T-cell (primary cell): ENCODE measurements at regions not wholly inside any gene's neighbourhood (a gene's known extent, or its start where the extent isn't known, plus 50 kb on each side); places are given as distances from the start of the nearest gene placed in this dataset.
"Not testable (repeated sequence)": the region's sequence is repeated elsewhere in the genome, so short reads cannot be mapped to it uniquely, and the experiment has no call there.

Experiments used
- ATAC-seq, 4 experiments: fragments of 200-7000 bp in 3 of 4; fragments of 150-1000 bp in 1 of 4; cut with Tn5 transposase; replicated peaks in 1 of 4; 1 replicate in 3 of 4; 2 replicates in 1 of 4; pipeline ENCODE4 v1.10.0; 2021; ENCODE audit warnings: moderate library complexity in 3 of 4, mild to moderate bottlenecking in 2 of 4, moderate number of reproducible peaks in 1 of 4
- CTCF ChIA-PET, 2 donors: fragments of 300-600 bp; sonication (Branson Sonifier 250); formaldehyde crosslinking; loops; one replicate each; lab custom pipeline; 2022; ENCODE audit warnings: antibody characterized with exemption in 2 of 2; lab: Charles Lee
- POLR2A ChIA-PET, 2 donors: fragments of 300-600 bp; sonication (Branson Sonifier 250); formaldehyde crosslinking; loops; one replicate each; lab custom pipeline; 2022; ENCODE audit warnings: antibody characterized with exemption in 2 of 2; lab: Charles Lee
- DNase-seq, 35 experiments: peaks; one replicate each; pipeline versions ENCODE4 v3.0.0 to v3.0.0-alpha.2; 2013 to 2023
- H3K27ac ChIP-seq: one replicate; pipeline ENCODE4 v1.5.1; 2013; ENCODE audit warnings: low read length
- H3K27me3 ChIP-seq, 2 experiments: replicated peaks in 1 of 2; 1 replicate in 1 of 2; 2 replicates in 1 of 2; pipeline versions ENCODE4 v1.6.1 to v1.7.0; 2013; ENCODE audit warnings: low read length in 1 of 2, mixed read lengths in 1 of 2; ENCODE audit not compliant: control insufficient read depth in 2 of 2, insufficient read depth in 2 of 2; ENCODE audit errors: extremely low read depth in 1 of 2
- H3K36me3 ChIP-seq, 2 donors: 1 replicate in 1 of 2; 2 replicates in 1 of 2; pipeline versions ENCODE4 v1.6.1 to v1.7.0; 2013; ENCODE audit warnings: low read length in 1 of 2; ENCODE audit not compliant: control insufficient read depth in 2 of 2, insufficient read depth in 1 of 2; ENCODE audit errors: extremely low read depth in 1 of 2
- H3K4me1 ChIP-seq, 2 experiments: 1 replicate in 1 of 2; 2 replicates in 1 of 2; pipeline versions ENCODE4 v1.6.1 to v1.7.0; 2013; ENCODE audit warnings: low read length in 2 of 2, mixed read lengths in 1 of 2; ENCODE audit not compliant: insufficient read depth in 2 of 2, control insufficient read depth in 1 of 2; ENCODE audit errors: extremely low read depth in 1 of 2
- H3K4me3 ChIP-seq, 2 donors: 1 replicate in 1 of 2; 2 replicates in 1 of 2; pipeline versions ENCODE4 v1.5.1 to v1.7.0; 2013; ENCODE audit warnings: mild to moderate bottlenecking in 2 of 2, low read length in 1 of 2, moderate library complexity in 1 of 2; ENCODE audit not compliant: control insufficient read depth in 1 of 2; ENCODE audit errors: extremely low read depth in 1 of 2
- H3K9me3 ChIP-seq: 2 replicates; pipeline ENCODE4 v1.7.0; 2013
- H3K27ac Mint-ChIP-seq, 2 donors: one replicate each; pipeline ENCODE4 v1.8.0; 2020 to 2021; ENCODE audit warnings: mild to moderate bottlenecking in 2 of 2, mixed read lengths in 2 of 2
- H3K27me3 Mint-ChIP-seq, 2 donors: one replicate each; pipeline ENCODE4 v1.8.0; 2021 to 2022; ENCODE audit warnings: mixed read lengths in 2 of 2
- H3K36me3 Mint-ChIP-seq: one replicate; pipeline ENCODE4 v1.8.0; 2021; ENCODE audit warnings: mixed read lengths
- H3K4me1 Mint-ChIP-seq, 3 donors: one replicate each; pipeline ENCODE4 v1.8.0; 2020 to 2022; ENCODE audit warnings: mixed read lengths in 3 of 3, mild to moderate bottlenecking in 1 of 3
- H3K4me3 Mint-ChIP-seq, 3 donors: one replicate each; pipeline ENCODE4 v1.8.0; 2020 to 2022; ENCODE audit warnings: mild to moderate bottlenecking in 3 of 3, mixed read lengths in 3 of 3, moderate library complexity in 3 of 3
- H3K9me3 Mint-ChIP-seq, 3 donors: one replicate each; pipeline ENCODE4 v1.8.0; 2020 to 2022; ENCODE audit warnings: mixed read lengths in 3 of 3
- WGBS: methylation state at CpG from one replicate; pipeline ENCODE4 v1.1.5; 2013; ENCODE audit warnings: missing lambda C conversion rate; ENCODE audit not compliant: insufficient coverage; 5-methylcytosine and 5-hydroxymethylcytosine counted together

DNA sequence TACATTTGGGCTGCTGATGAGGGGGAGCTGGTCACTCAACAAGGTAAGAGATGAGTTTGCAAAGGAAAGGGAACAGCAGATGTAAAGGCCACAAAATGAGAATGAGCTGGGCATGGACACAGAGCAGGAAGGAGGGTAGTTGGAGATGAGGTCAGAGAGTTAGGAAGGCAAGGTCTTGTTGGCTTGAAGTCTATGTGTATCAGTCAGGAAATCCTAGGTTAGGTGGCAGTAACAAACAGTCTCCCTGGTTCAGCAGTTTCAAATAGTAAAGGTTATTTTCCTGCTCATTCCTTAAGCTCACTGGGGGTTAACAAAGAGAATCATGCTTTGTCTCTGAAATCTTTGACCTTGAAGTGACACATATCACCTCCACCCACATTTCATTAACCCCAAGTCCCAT is 58.3 kb upstream of the ARL4C start:
- Histone ChIP-seq H3K27me3 (peaks cover 0 to 11% of the 10 kb centered on the region in 2 experiments), H3K36me3 (no peaks in the 10 kb centered on the region), H3K27ac (no peak overlapping the region), H3K4me1 (peaks cover 0 to 9% of the 10 kb centered on the region in 2 experiments), H3K4me3 (no peak overlapping the region), H3K9me3 (no peaks in the 10 kb centered on the region)
- Mint-ChIP-seq H3K4me1 (peaks cover 2 to 15% (median 6%) of the 10 kb centered on the region in 3 donors), H3K27ac (no peak overlapping the region), H3K36me3 (no peaks in the 10 kb centered on the region), H3K27me3 (peaks cover 13 to 19% of the 10 kb centered on the region in 2 donors), H3K9me3 (peaks cover 0 to 3% (median 3%) of the 10 kb centered on the region in 3 donors), H3K4me3 (no peak overlapping the region)
- CTCF ChIA-PET, result interaction anchor here (0.8 to 1.8 kb wide), 2 partner anchors 8 to 10 kb away, joined by 3 to 8 read pairs; no protein-coding TSS in a partner anchor
- POLR2A ChIA-PET, result no interaction called here
- no peak for ATAC-seq
- no peak for DNase-seq

DNA sequence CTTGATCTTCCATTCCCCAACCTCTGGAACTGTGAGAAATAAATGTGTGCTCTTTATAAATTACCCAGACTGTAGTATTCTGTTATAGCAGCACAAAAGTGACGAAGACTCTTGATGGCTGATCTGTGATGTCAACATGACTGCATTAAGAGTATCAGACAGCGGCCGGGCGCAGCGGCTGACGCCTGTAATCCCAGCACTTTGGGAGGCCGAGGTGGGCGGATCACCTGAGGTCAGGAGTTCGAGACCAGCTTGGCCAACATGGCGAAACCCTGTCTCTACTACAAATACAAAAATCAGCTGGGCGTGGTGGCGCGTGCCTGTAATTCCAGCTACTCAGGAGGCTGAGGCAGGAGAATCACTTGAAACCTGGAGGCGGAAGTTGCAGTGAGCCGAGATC is 56.3 kb upstream of the ARL4C start:
- H3K27me3 ChIP-seq, result peaks cover 0 to 14% of the 10 kb centered on the region in 2 experiments
- POLR2A ChIA-PET, H3K4me3 Mint-ChIP-seq, H3K27ac ChIP-seq, H3K4me3 ChIP-seq, H3K4me1 ChIP-seq, H3K36me3 ChIP-seq, CTCF ChIA-PET, H3K27ac Mint-ChIP-seq, H3K36me3 Mint-ChIP-seq, H3K9me3 ChIP-seq, DNase-seq, H3K9me3 Mint-ChIP-seq, ATAC-seq: not testable (repeated sequence)
- H3K4me1 Mint-ChIP-seq, result peaks cover 2 to 15% (median 7%) of the 10 kb centered on the region in 3 donors
- H3K27me3 Mint-ChIP-seq, result peaks cover 12 to 26% of the 10 kb centered on the region in 2 donors
- WGBS, result 95% methylated on average over 6 of the region's 15 CpGs

DNA sequence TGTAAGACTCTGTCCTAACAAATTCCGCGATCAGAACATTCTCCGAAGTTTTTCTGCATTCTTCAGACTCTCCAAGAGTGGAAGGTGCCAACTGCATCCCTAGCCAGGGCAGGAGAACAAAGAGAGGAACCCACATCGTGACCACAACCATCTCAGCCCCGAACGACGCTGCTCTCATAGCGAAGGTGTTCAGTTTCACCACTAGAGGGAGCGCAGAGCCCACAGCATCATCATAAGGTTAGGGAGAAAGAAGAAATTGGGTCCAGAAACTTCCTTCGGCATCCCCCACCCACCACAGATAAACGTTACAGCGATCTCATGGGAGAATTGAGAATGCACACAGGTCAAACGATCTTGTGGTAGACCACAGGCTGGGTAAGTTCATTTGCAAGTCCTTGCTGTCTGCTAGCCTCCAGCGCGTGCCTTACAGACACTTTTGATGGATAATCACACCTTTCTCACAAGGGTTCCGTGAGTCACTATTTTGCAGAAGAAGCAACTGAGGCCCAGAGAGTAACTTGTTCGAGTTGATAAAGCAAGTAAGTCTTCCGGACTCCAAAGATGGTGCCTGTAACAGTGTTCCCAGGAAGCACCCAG is 53.7 kb upstream of the ARL4C start:
- peaks cover 0 to 6% of the 10 kb centered on the region in 2 experiments for H3K4me1 ChIP-seq
- Mint-ChIP-seq H3K4me3 (no peak overlapping the region), H3K27ac (no peak overlapping the region), H3K4me1 (peaks cover 2 to 8% (median 7%) of the 10 kb centered on the region in 3 donors), H3K27me3 (peaks cover 20 to 38% of the 10 kb centered on the region in 2 donors), H3K9me3 (peaks cover 0 to 3% (median 3%) of the 10 kb centered on the region in 3 donors), H3K36me3 (no peaks in the 10 kb centered on the region)
- peak; percentile 71 to 86 (median 80) for ATAC-seq
- POLR2A ChIA-PET, result no interaction called here
- peaks cover 4 to 6% of the 10 kb centered on the region in 2 experiments for H3K27me3 ChIP-seq
- peak; percentile 7 to 78 (median 38) for DNase-seq
- CTCF ChIA-PET, result interaction anchor here in 1 of 2 donors (0.6 kb wide), 2 partner anchors 156 to 1539 kb away, joined by 3 to 4 read pairs; no protein-coding TSS in a partner anchor
- no peaks in the 10 kb centered on the region for H3K9me3 ChIP-seq
- H3K4me3 ChIP-seq, result no peak overlapping the region
- whole genome bisulfite sequencing, result 29% methylated on average over 11 of the region's 18 CpGs
- no peaks in the 10 kb centered on the region for H3K36me3 ChIP-seq
- no peak overlapping the region for H3K27ac ChIP-seq

GRCh38 chr2:234550056-234550455 is 53.2 kb upstream of the ARL4C start:
- CTCF ChIA-PET, result no interaction called here
- ATAC-seq, result no peak
- H3K27ac Mint-ChIP-seq, result no peak overlapping the region

GRCh38 chr2:234548695-234549420 is 52.0 kb upstream of the ARL4C start:
- WGBS, result 20% methylated on average over 1 of the region's 15 CpGs
- H3K4me3 ChIP-seq, result no peak overlapping the region
- H3K36me3 ChIP-seq, result no peaks in the 10 kb centered on the region
- CTCF ChIA-PET, result interaction anchor here in 1 of 2 donors (0.9 to 1.1 kb wide), 2 partner anchors 11 to 449 kb away, joined by 3 to 7 read pairs; no protein-coding TSS in a partner anchor
- Mint-ChIP-seq H3K27ac (no peak overlapping the region), H3K36me3 (no peaks in the 10 kb centered on the region), H3K4me1 (peaks cover 6 to 11% (median 8%) of the 10 kb centered on the region in 3 donors), H3K4me3 (no peak overlapping the region), H3K9me3 (no peaks in the 10 kb centered on the region), H3K27me3 (peaks cover 20 to 39% of the 10 kb centered on the region in 2 donors)
- no peak for ATAC-seq
- POLR2A ChIA-PET, result no interaction called here
- peaks cover 0 to 10% of the 10 kb centered on the region in 2 experiments for H3K4me1 ChIP-seq
- DNase-seq, result no peak
- peaks cover 4 to 14% of the 10 kb centered on the region in 2 experiments for H3K27me3 ChIP-seq
- no peaks in the 10 kb centered on the region for H3K9me3 ChIP-seq
- H3K27ac ChIP-seq, result no peak overlapping the region

More at GRCh38 chr2:234550056-234550455, 53.2 kb upstream of the ARL4C start:
- DNase-seq, result no peak
- H3K36me3 ChIP-seq, result no peaks in the 10 kb centered on the region
- peaks cover 4 to 7% (median 7%) of the 10 kb centered on the region in 3 donors for H3K4me1 Mint-ChIP-seq
- no peaks in the 10 kb centered on the region for H3K9me3 ChIP-seq
- H3K36me3 Mint-ChIP-seq, result no peaks in the 10 kb centered on the region
- H3K9me3 Mint-ChIP-seq, result peaks cover 0 to 3% (median 2%) of the 10 kb centered on the region in 3 donors
- peaks cover 0 to 4% of the 10 kb centered on the region in 2 experiments for H3K4me1 ChIP-seq
- no peak overlapping the region for H3K4me3 Mint-ChIP-seq
- POLR2A ChIA-PET, result no interaction called here
- peaks cover 4 to 7% of the 10 kb centered on the region in 2 experiments for H3K27me3 ChIP-seq
- no peak overlapping the region for H3K27ac ChIP-seq
- H3K4me3 ChIP-seq, result no peak overlapping the region
- peaks cover 20 to 39% of the 10 kb centered on the region in 2 donors for H3K27me3 Mint-ChIP-seq
- WGBS, result 72% methylated on average over 3 of the region's 7 CpGs

DNA sequence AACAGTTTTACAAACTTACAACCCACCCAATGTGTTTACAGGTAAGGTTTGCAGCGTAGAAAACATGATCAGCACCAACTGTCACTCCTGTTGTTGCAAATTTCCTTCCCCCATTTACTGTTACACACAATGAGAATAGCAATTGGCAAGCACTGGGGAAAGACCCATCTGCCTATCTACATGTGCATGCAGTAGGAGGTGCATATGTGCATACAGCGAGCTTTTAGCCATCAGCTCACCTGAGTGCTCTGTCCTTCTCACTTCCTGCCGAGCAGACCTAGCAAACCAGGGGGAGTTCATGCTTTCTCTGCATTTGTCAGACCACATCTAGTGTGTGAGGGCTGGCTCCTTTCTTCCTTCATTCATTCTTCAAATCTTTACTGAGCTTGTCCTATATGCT is 49.9 kb upstream of the ARL4C start:
- Mint-ChIP-seq H3K27me3 (peaks cover 20 to 39% of the 10 kb centered on the region in 2 donors), H3K4me3 (no peak overlapping the region), H3K36me3 (no peaks in the 10 kb centered on the region), H3K9me3 (no peaks in the 10 kb centered on the region), H3K4me1 (peaks cover 6 to 13% (median 8%) of the 10 kb centered on the region in 3 donors), H3K27ac (no peak overlapping the region)
- peaks cover 4 to 19% of the 10 kb centered on the region in 2 experiments for H3K27me3 ChIP-seq
- ChIA-PET CTCF (interaction anchor here (0.8 to 2.8 kb wide), 3 partner anchors 9 to 689 kb away, joined by 3 to 22 read pairs (median 10); no protein-coding TSS in a partner anchor), POLR2A (no interaction called here)
- no peaks in the 10 kb centered on the region for H3K36me3 ChIP-seq
- DNase-seq (no peak), ATAC-seq (no peak)
- 94% methylated on average over 2 of the region's 3 CpGs for WGBS
- H3K9me3 ChIP-seq, result no peaks in the 10 kb centered on the region
- no peak overlapping the region for H3K27ac ChIP-seq
- H3K4me3 ChIP-seq, result no peak overlapping the region
- peaks cover 0 to 10% of the 10 kb centered on the region in 2 experiments for H3K4me1 ChIP-seq
